Endothelial cell of umbilical vein (primary cell): ENCODE measurements at regions not wholly inside any gene's neighbourhood (a gene's known extent, or its start where the extent isn't known, plus 50 kb on each side); places are given as distances from the start of the nearest gene placed in this dataset.

Experiments
- CTCF ChIP-seq, 2 donors: IDR thresholded peaks; 1 replicate in 1 of 2; 2 replicates in 1 of 2; pipeline ENCODE4 v1.5.1; 2011; ENCODE audit warnings: low read length in 2 of 2, mild to moderate bottlenecking in 2 of 2, moderate library complexity in 2 of 2, control low read depth in 1 of 2, inconsistent platforms in 1 of 2, low read depth in 1 of 2; ENCODE audit not compliant: insufficient read depth in 1 of 2; ENCODE audit errors: extremely low read depth in 1 of 2
- FOS ChIP-seq: IDR thresholded peaks from 2 replicates; pipeline ENCODE4 v1.6.1; 2011; ENCODE audit warnings: mild to moderate bottlenecking, low read length, moderate library complexity, borderline replicate concordance; ENCODE audit not compliant: insufficient read depth
- POLR2A ChIP-seq: IDR thresholded peaks from 2 replicates; pipeline ENCODE4 v1.6.1; 2012; ENCODE audit warnings: low read depth, mild to moderate bottlenecking, control low read depth, low read length
- POLR2AphosphoS5 ChIP-seq: IDR thresholded peaks from 2 replicates; pipeline ENCODE4 v1.6.1; 2012; ENCODE audit warnings: low read depth, mild to moderate bottlenecking, control low read depth, low read length, moderate library complexity; ENCODE audit not compliant: insufficient read depth

DNA sequence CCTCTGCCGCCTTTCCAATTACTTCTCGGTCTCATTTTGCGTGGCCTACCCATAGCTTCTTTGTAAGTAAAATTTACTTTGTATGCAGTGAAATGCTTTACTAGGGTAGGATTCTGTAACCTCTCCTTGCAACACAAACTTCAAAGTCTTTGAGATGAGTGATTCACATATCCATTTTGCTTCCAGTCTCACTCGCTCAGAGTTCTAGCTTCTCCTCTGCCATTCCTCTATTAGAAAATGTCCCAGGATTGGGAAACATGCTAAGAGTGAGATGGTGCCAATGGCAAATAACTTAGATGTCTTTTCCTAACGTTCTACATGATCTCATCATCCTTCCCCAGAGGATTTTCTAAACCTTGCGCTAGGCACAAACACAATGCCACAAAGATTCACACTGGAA lies 270.5 kb upstream of the SLC30A5 start:
- no peak for TF ChIP-seq CTCF (IDR thresholded peaks at IDR 0.05; ENCODE audit: extremely low read depth in 1 of 2, insufficient read depth in 1 of 2, low read depth in 1 of 2, low read length in 2 of 2)
- no peak for TF ChIP-seq FOS
- no peak for TF ChIP-seq POLR2AphosphoS5
- no peak for TF ChIP-seq POLR2A
